HAP-1 (cell line): ENCODE measurements at regions not wholly inside any gene's neighbourhood (a gene's known extent, or its start where the extent isn't known, plus 50 kb on each side); places are given as distances from the start of the nearest gene placed in this dataset.

Experiments
- DNase-seq, 2 experiments: peaks; one replicate each; pipeline ENCODE4 v3.0.0-alpha.2; 2016 to 2020; ENCODE audit warnings: low spot score in 2 of 2
- H3K27me3 ChIP-seq: fragments of 250-450 bp; sonication (Bioruptor Pico); 2 replicates; pipeline ENCODE4 v1.5.1; 2020; ENCODE audit warnings: low read depth, mild to moderate bottlenecking, moderate library complexity
- H3K36me3 ChIP-seq: fragments of 250-450 bp; sonication (Bioruptor Pico); replicated peaks from 2 replicates; pipeline ENCODE4 v1.5.1; 2020; ENCODE audit warnings: mild to moderate bottlenecking
- H3K4me1 ChIP-seq: fragments of 250-450 bp; sonication (Bioruptor Pico); 2 replicates; pipeline ENCODE4 v1.5.1; 2020; ENCODE audit warnings: mild to moderate bottlenecking
- H3K4me3 ChIP-seq: fragments of 250-450 bp; sonication (Bioruptor Pico); 2 replicates; pipeline ENCODE4 v1.5.1; 2020; ENCODE audit warnings: mild to moderate bottlenecking, moderate library complexity
- H3K9me3 ChIP-seq: fragments of 250-450 bp; sonication (Bioruptor Pico); 2 replicates; pipeline ENCODE4 v1.5.1; 2020; ENCODE audit warnings: mild to moderate bottlenecking, moderate library complexity
- in situ Hi-C: fragments of 300-500 bp; cut with MboI; formaldehyde crosslinking; loops from 3 replicates; pipeline ENCODE4 v1.14.3; 2020; ENCODE audit warnings: low sequenced_read_pairs, inconsistent platforms, mixed read lengths

DNA sequence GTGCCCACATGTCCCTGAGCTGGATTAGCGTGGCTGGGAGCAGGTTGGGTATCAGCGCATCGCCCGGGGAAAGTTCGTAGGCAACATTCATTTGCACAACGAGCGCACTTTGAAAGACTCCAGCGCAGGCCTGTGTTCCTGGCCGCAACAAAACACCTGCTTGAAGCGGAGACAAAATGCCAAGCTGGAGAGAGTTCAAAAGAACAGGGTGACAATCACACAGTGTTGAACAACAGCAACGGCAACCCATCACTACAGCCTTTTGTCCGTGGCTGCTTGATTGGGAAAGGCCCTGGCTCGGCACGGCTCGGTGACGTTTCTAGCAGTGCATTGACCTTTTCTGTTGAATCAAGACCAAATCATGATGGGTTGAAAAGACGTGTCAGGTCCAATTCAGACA is 336.3 kb downstream of the IRX1 start:
- Histone ChIP-seq H3K9me3 (no peaks in the 10 kb centered on the region), H3K4me3 (no peak overlapping the region), H3K4me1 (no peaks in the 10 kb centered on the region), H3K36me3 (no peaks in the 10 kb centered on the region), H3K27me3 (no peaks in the 10 kb centered on the region)
- in situ Hi-C loops = no loop called here
- DNase-seq = no peak

DNA sequence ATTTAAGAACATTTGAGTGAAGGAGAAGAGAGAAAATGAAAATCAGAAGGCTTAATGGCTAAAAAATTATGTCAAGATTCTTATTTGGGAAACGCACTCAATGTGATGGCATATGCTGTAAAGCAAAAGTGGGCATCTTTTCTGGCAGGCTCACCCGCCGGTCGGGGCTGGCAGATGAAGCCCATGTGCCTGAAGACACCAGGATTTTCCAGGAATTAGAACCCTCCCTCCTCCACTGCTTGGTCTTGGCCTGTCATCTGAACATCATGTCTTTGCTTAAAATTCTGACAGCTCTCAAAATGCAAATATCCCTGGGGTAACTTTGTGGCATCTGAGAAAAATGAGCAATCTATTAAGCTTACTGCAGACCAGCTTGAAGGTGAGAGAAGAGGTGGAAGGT is 337.9 kb downstream of the IRX1 start:
- Histone ChIP-seq H3K4me1 (no peaks in the 10 kb centered on the region), H3K9me3 (no peaks in the 10 kb centered on the region), H3K4me3 (no peak overlapping the region), H3K36me3 (no peaks in the 10 kb centered on the region), H3K27me3 (no peaks in the 10 kb centered on the region)
- in situ Hi-C loops = no loop called here
- no peak for DNase-seq

DNA sequence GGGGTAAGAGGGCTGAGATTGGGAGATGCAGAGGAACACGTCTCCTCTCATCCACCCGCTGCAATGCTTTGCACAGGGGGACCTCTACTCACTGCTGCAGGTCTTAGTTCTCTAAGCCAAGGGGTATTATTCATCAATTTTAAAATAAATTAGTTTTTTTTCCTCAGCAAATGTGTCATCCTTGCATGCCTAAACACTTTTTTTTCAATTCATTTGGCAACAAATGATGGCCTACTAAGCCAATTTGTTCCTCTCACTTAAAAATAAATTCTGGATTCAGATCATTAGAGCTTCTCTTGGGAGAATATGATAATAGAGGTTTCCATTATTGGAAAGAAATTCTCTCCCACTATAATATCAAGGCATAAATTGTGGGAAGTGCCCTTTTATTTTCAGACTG is 338.3 kb downstream of the IRX1 start:
- H3K4me1 ChIP-seq = no peaks in the 10 kb centered on the region
- no peak for DNase-seq
- H3K27me3 ChIP-seq = no peaks in the 10 kb centered on the region
- H3K4me3 ChIP-seq = no peak overlapping the region
- no peaks in the 10 kb centered on the region for H3K9me3 ChIP-seq
- in situ Hi-C loops = no loop called here
- no peaks in the 10 kb centered on the region for H3K36me3 ChIP-seq

DNA sequence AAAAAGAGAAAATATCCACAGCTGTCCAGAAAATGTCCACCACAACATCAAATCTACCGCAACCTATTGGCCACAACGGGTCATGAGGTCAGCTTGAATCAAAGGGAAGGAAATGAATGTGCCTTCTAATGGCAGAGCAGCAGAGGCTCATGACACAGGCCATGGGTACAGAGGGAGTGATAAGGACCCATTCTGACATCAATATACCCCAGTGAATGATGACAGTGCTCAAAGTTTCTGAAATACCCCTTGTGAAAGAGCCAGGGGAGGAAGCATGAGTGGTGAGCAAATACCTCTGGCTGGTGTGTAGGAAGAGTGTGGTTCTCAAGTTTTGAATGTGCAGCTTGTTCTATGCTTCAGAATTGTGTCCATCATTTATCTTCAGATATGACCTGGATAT is 348.2 kb downstream of the IRX1 start:
- in situ Hi-C loops = no loop called here
- H3K27me3 ChIP-seq = no peaks in the 10 kb centered on the region
- H3K9me3 ChIP-seq = no peaks in the 10 kb centered on the region
- H3K4me3 ChIP-seq = no peak overlapping the region
- no peaks in the 10 kb centered on the region for H3K36me3 ChIP-seq
- H3K4me1 ChIP-seq = no peaks in the 10 kb centered on the region
- no peak for DNase-seq

DNA sequence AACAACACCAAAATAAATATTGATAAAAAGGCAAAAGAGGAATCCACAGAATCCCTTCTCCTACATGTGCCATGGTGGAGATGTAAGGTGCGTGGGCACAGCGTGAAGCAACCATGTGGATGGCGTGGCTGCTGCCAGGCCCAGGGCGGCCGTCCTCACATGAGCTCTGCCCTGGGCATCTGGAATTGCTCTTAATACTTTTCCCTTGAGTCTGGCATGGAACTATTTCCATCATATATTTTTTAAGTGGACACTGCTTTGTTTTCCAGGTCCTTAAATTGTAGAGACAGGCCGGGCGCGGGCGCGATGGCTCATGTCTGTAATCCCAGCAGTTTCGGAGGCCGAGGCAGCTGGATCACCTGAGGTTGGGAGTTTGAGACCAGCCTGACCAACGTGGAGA is 349.3 kb downstream of the IRX1 start:
- DNase-seq = no peak
- Histone ChIP-seq H3K27me3 (no peaks in the 10 kb centered on the region), H3K36me3 (no peaks in the 10 kb centered on the region), H3K4me3 (no peak overlapping the region), H3K4me1 (no peaks in the 10 kb centered on the region), H3K9me3 (no peaks in the 10 kb centered on the region)
- in situ Hi-C loops = no loop called here

DNA sequence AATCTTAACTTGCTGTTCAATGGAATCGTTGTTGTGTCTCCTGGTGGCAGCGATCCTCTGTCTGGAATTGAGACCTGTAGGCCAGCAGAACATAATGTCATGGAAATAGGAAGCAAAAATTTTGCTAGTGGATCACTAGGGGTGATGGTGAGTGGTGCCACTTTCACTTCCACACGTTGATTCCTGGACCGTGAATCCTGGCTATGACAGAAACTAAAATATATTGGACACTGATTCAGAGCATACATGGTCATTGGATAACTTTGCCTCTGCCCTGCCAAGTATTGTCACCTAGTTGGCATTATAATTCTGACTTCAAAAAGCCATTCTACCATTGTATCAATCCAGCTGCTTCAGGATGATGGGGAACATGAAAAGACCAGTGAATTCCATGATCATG is 353.2 kb downstream of the IRX1 start:
- no peaks in the 10 kb centered on the region for H3K9me3 ChIP-seq
- H3K36me3 ChIP-seq = no peaks in the 10 kb centered on the region
- H3K4me1 ChIP-seq = no peaks in the 10 kb centered on the region
- no peaks in the 10 kb centered on the region for H3K27me3 ChIP-seq
- no peak overlapping the region for H3K4me3 ChIP-seq
- in situ Hi-C loops = no loop called here
- no peak for DNase-seq

DNA sequence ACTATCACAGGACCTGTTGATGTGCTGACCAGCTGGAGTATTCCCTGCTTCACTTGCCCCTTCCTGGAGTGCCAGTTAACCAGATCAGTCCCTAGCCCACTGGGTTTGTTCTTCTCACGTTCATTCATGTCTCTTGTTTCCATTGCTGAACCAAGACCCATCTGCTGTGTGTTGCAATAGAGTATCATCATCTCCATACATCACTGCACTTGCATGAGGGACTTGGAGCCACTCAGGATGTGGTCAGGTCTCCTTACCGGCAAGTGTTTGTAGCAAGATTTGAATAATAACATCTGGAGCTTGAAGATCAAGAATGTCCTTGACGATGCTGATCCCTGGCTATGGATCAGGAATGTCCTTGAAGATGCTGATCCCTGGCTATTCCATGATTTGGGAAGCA is 358.6 kb downstream of the IRX1 start:
- Histone ChIP-seq H3K27me3 (no peaks in the 10 kb centered on the region), H3K4me1 (no peaks in the 10 kb centered on the region), H3K9me3 (no peaks in the 10 kb centered on the region), H3K4me3 (no peak overlapping the region), H3K36me3 (no peaks in the 10 kb centered on the region)
- DNase-seq = no peak
- in situ Hi-C loops = no loop called here

DNA sequence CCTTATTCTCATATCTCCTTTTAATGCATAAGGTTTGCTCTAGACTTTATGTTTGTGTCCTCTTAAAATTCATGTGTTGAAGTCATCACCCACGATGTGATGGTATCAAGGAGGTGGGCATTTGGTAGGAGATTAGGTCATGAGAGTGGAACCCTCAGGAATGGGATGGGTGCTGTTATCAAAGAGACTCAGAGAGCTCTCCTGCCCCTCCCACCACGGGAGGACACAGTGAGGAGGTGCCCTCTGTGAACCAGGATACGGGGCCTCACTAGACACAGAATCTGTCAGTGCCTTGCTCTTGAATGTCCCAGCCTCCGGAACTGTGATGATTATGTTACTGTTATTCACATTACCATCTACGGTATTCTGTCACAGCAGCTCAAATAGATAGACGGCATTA is 359.0 kb downstream of the IRX1 start:
- H3K4me3 ChIP-seq = no peak overlapping the region
- in situ Hi-C loops = no loop called here
- H3K4me1 ChIP-seq = no peaks in the 10 kb centered on the region
- H3K27me3 ChIP-seq = no peaks in the 10 kb centered on the region
- H3K9me3 ChIP-seq = no peaks in the 10 kb centered on the region
- H3K36me3 ChIP-seq = no peaks in the 10 kb centered on the region
- no peak for DNase-seq

DNA sequence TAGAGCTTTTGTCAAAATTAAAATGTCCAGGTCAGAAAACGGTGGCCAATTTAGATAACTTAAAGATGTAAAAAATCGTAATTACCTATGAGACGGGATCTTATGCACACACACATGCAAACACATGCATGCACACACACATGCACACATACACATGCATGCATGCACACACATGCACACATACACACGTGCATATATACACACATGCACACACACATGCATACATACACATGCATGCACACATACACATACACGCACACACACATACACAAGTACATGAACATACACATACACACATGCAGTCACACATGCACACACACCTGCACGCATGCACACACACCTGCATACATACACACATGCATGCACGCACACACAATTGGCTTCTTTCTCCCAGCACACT is 362.0 kb downstream of the IRX1 start:
- Histone ChIP-seq H3K9me3 (no peaks in the 10 kb centered on the region), H3K36me3 (no peaks in the 10 kb centered on the region), H3K27me3 (no peaks in the 10 kb centered on the region), H3K4me1 (no peaks in the 10 kb centered on the region), H3K4me3 (no peak overlapping the region)
- no peak for DNase-seq
- in situ Hi-C loops = no loop called here

DNA sequence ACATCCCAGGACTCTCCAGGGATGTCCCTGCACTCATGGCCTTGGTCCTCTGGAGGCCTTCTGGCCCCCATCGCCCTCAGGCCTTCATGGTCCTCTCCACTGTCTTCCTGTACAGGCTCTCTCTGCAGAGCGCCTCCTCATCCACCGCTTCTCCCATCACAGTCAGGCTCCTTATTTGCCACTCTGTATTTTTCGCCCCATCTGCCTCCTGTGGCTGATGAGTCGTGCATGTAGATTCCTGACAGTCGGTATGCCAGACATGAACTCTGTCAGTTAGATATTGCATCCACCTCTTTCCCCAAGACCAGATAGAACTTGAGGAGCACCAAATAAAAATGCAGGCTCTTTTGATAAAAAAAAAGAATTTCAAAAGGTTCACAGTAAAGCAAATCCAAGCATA is 362.8 kb downstream of the IRX1 start:
- Histone ChIP-seq H3K4me1 (no peaks in the 10 kb centered on the region), H3K27me3 (no peaks in the 10 kb centered on the region), H3K9me3 (no peaks in the 10 kb centered on the region), H3K4me3 (no peak overlapping the region), H3K36me3 (no peaks in the 10 kb centered on the region)
- in situ Hi-C loops = no loop called here
- DNase-seq = no peak

DNA sequence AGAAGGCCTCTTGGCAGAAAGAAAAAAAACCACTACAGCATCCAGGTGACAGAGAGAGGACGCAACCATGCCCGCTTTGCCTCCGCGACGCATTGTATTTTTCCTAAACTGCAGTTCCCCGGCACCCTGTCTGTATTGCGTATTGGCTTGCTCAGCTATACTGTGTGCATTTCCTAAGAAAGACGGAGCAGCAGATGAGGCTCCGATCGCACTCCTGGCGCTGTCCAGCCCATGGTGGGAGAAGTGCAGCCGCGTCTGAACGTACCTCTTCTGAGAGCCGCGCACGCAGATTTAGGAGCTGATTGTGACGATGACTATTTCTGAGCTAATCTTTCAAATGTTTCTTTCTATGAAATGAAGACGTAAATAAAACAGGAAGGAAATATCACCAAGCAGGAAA is 366.5 kb downstream of the IRX1 start:
- Histone ChIP-seq H3K9me3 (no peaks in the 10 kb centered on the region), H3K4me3 (no peak overlapping the region), H3K27me3 (no peaks in the 10 kb centered on the region), H3K4me1 (no peaks in the 10 kb centered on the region), H3K36me3 (no peaks in the 10 kb centered on the region)
- in situ Hi-C loops = no loop called here
- DNase-seq = no peak

DNA sequence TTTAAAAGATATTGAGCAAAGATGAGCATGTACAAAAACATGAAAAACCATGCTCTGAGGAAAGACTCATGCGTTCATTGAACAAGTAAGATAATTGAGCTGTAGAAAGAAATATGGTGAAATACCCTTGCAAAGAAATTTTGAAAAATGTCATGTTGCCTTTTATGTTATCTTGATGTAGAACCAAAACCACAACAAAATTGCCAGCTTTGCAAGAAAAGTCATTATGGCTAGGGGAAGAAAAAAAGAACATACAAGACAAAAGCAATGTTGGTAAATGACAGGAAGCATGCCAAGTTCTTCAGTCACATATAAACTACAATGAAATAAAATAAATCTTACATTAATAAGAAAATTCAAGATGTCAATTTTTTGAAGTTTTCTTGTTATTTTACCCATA is 368.0 kb downstream of the IRX1 start:
- H3K36me3 ChIP-seq = no peaks in the 10 kb centered on the region
- H3K9me3 ChIP-seq = no peaks in the 10 kb centered on the region
- H3K27me3 ChIP-seq = no peaks in the 10 kb centered on the region
- H3K4me3 ChIP-seq = no peak overlapping the region
- in situ Hi-C loops = no loop called here
- H3K4me1 ChIP-seq = no peaks in the 10 kb centered on the region
- no peak for DNase-seq

DNA sequence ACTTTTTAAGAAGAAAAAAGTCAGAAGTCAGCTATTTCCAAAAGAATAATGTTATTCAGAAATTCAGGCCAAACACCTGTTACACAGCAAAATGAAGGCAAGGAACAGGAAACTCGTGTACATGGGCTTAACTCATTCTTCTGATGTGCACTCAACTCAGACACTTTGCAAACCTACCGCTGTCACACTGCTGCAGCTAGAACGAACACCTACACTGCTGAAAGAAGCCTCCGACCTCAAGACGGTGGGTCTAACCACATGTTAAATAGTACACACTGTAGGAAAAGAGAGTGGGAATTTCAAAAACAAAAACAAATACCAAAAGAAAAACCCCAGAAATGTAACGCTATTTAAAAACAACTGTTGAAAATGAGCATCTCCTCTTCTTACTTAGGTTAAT is 384.5 kb downstream of the IRX1 start:
- in situ Hi-C loops = no loop called here

DNA sequence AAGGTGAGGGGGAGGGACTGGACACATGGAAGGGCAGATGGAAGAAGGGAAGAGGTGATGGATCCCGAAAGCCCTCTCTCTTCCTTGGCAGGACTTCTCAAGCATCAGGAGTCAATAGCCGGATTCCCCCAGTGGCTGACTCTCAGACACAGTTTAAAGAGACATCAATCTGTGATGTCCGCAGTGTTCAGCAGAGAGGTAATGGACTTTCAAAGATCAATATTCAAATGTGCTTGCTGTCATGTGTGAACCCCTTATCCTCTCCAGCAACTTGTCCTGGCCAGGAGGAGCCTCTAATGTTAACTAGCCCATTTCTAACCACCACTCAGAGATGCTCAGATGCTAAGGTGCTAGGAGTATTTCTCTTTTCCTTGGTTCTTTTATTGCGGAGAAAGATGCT is 392.2 kb downstream of the IRX1 start:
- Histone ChIP-seq H3K36me3 (no peaks in the 10 kb centered on the region), H3K4me1 (no peaks in the 10 kb centered on the region), H3K9me3 (no peaks in the 10 kb centered on the region), H3K27me3 (no peaks in the 10 kb centered on the region), H3K4me3 (no peak overlapping the region)
- no peak for DNase-seq
- in situ Hi-C loops = no loop called here

More for the DNA sequence above, 384.5 kb downstream of the IRX1 start:
- DNase-seq = no peak
- H3K9me3 ChIP-seq = no peaks in the 10 kb centered on the region
- H3K36me3 ChIP-seq = no peaks in the 10 kb centered on the region
- no peaks in the 10 kb centered on the region for H3K4me1 ChIP-seq
- no peaks in the 10 kb centered on the region for H3K27me3 ChIP-seq
- H3K4me3 ChIP-seq = no peak overlapping the region

DNA sequence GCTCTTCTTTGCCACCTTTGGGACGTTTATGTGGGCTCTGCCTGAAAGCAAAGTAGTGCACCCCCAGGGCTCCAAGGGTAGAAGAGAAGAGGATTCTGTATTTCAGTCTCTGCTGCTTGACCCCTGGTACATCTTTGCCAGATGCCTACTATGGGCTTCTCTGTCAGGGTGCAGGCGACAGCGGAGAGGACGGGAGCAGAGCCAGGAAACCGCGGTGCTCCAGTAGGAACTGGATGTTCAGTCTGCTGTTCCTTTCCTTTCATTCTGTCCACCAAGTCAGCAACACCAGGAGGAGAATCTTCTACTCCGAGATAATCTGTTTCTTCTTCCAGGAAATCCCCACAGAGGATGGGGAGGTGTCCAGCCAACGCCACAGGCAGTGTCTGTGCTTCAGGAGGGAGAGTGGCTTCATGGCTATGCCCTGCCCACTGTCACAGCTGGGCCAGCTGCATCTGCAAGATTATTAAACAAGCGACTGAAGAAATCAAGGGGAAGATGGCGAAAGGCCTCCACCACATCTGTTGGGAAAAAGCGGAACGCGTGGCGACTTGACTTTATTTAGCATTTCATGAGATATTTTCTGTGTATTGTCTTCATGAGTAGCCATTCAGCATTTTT is 398.3 kb downstream of the IRX1 start:
- Histone ChIP-seq H3K4me1 (no peaks in the 10 kb centered on the region), H3K4me3 (no peak overlapping the region), H3K9me3 (no peaks in the 10 kb centered on the region), H3K27me3 (no peaks in the 10 kb centered on the region), H3K36me3 (no peaks in the 10 kb centered on the region)
- DNase-seq = no peak
- in situ Hi-C loops = no loop called here
